Glutamatergic neuron (in vitro differentiated cells): ENCODE measurements at regions not wholly inside any gene's neighbourhood (a gene's known extent, or its start where the extent isn't known, plus 50 kb on each side); places are given as distances from the start of the nearest gene placed in this dataset.

Experiments
- DNase-seq: peaks from one replicate; pipeline ENCODE4 v3.0.0; 2022
- H3K27ac Mint-ChIP-seq: one replicate; pipeline ENCODE4 v1.8.0; 2020; ENCODE audit warnings: mild to moderate bottlenecking, mixed read lengths, inconsistent platforms; ENCODE audit not compliant: unreplicated experiment
- H3K27me3 Mint-ChIP-seq: one replicate; pipeline ENCODE4 v1.8.0; 2020; ENCODE audit warnings: mild to moderate bottlenecking, moderate library complexity, mixed read lengths, inconsistent platforms; ENCODE audit not compliant: unreplicated experiment
- H3K36me3 Mint-ChIP-seq: one replicate; pipeline ENCODE4 v1.8.0; 2020; ENCODE audit warnings: mild to moderate bottlenecking, mixed read lengths, inconsistent platforms; ENCODE audit not compliant: unreplicated experiment
- H3K4me1 Mint-ChIP-seq: one replicate; pipeline ENCODE4 v1.8.0; 2020; ENCODE audit warnings: mild to moderate bottlenecking, low read depth, mixed read lengths, inconsistent platforms; ENCODE audit not compliant: unreplicated experiment
- H3K4me3 Mint-ChIP-seq: one replicate; pipeline ENCODE4 v1.8.0; 2020; ENCODE audit warnings: mild to moderate bottlenecking, mixed read lengths, inconsistent platforms; ENCODE audit not compliant: unreplicated experiment
- H3K9me3 Mint-ChIP-seq: one replicate; pipeline ENCODE4 v1.8.0; 2020; ENCODE audit warnings: mild to moderate bottlenecking, moderate library complexity, mixed read lengths, inconsistent platforms; ENCODE audit not compliant: unreplicated experiment
- TF ChIP-seq, protein P1 (sequence below): fragments of 200-600 bp; sonication (generic); IDR thresholded peaks from one replicate; pipeline ENCODE4 v1.5.0; 2021; ENCODE audit not compliant: partially characterized antibody, unreplicated experiment

DNA sequence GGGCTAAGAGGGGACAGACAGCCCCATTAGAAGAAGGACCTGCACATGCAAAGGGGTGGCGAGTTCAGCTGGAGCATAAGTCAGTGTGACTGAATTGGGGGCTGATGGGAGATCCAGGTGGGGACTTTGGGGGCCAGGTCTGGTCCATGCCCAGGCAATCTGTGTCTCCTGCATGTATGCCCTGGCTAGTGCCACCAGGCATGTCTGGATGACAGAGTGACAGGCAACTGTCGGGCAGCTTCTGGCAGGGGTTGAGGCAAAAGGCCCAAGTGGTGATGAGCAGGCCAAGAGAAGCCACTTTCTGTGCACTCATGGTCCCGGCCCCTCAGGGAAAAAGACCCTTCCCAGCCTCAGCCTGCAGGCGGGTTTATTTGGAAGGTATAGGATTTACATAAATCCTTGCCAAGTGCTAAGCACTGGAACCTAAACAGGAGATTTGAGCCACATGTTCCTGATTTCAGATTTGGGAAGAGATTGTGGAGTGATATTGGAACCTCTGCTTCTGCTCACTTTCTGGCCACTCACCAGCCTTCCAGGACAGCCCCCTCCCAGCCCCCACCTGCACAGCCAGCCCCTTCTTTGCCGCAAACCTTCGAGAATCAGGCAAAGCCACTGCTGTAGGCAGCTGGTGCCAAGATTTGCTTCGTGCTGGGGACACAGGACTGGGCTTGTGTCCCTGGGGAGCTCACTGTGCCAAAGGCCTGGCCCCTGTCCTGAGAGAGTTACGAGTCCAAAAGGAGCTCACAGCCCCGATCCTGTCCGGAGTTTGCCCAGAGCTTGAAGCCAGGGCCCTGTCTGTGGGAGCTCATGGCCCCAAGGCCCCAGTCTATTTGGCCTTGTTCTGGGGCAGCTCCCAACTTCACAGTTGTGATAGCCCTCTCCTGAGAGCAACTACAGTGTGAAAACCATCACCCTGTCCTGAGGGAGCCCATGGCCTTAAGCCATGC lies 232.5 kb upstream of the RTL1 start:
- H3K36me3 Mint-ChIP-seq: no peaks in the 10 kb centered on the region
- no peaks in the 10 kb centered on the region for H3K4me1 Mint-ChIP-seq
- H3K27me3 Mint-ChIP-seq: no peaks in the 10 kb centered on the region
- no peak for DNase-seq
- no peak overlapping the region for H3K4me3 Mint-ChIP-seq
- peaks cover 4% of the 10 kb centered on the region for H3K9me3 Mint-ChIP-seq
- no peak overlapping the region for H3K27ac Mint-ChIP-seq
- TF ChIP-seq, protein P1, sequence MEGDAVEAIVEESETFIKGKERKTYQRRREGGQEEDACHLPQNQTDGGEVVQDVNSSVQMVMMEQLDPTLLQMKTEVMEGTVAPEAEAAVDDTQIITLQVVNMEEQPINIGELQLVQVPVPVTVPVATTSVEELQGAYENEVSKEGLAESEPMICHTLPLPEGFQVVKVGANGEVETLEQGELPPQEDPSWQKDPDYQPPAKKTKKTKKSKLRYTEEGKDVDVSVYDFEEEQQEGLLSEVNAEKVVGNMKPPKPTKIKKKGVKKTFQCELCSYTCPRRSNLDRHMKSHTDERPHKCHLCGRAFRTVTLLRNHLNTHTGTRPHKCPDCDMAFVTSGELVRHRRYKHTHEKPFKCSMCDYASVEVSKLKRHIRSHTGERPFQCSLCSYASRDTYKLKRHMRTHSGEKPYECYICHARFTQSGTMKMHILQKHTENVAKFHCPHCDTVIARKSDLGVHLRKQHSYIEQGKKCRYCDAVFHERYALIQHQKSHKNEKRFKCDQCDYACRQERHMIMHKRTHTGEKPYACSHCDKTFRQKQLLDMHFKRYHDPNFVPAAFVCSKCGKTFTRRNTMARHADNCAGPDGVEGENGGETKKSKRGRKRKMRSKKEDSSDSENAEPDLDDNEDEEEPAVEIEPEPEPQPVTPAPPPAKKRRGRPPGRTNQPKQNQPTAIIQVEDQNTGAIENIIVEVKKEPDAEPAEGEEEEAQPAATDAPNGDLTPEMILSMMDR: no peak

DNA sequence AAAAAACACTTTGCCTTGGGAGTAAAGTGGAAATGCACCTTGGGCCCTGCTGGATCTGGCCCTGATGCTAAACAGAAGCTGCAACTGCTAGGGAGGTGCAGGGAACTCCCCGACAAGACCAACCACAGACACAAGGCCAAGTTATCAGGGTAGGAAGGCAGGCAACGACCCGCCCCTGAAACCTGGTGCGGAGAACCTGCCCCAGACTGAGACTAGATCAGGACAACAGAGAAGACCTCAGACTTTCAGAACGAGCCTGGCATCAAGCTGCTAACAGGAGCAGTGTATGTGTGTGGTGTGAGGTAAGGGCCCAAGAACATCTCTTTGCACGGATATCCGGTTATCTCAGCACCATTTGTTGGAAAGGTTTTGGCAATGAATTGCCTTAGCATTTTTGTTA lies 233.7 kb upstream of the RTL1 start:
- no peak overlapping the region for H3K27ac Mint-ChIP-seq
- no peaks in the 10 kb centered on the region for H3K27me3 Mint-ChIP-seq
- H3K4me3 Mint-ChIP-seq: no peak overlapping the region
- TF ChIP-seq, protein P1: no peak
- no peaks in the 10 kb centered on the region for H3K36me3 Mint-ChIP-seq
- H3K9me3 Mint-ChIP-seq: peaks cover 4% of the 10 kb centered on the region
- no peak for DNase-seq
- H3K4me1 Mint-ChIP-seq: no peaks in the 10 kb centered on the region

DNA sequence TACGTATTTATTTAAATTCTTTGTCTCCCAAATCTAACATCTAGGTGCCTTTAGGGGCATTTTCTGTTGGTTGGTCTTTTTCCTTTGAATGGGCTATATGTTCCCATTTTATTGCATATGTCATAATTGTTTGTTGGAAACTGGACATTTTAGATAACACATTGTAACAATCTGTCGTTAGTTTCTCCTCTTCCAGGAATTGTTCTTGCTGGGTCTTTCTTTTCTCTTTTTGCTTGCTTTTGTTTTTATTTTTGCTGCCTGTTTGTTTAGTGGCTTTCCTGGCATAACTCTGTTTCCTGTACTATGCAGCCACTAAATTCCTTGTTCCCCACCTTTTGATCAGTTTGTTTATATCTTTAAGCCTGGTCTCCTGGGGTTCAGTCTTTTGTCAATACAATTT lies 244.3 kb upstream of the RTL1 start:
- peaks cover 1% of the 10 kb centered on the region for H3K27me3 Mint-ChIP-seq
- TF ChIP-seq, protein P1: no peak
- DNase-seq: no peak
- H3K36me3 Mint-ChIP-seq: peaks cover 21% of the 10 kb centered on the region
- no peaks in the 10 kb centered on the region for H3K4me1 Mint-ChIP-seq
- H3K27ac Mint-ChIP-seq: no peak overlapping the region
- no peak overlapping the region for H3K4me3 Mint-ChIP-seq
- H3K9me3 Mint-ChIP-seq: peaks cover 11% of the 10 kb centered on the region

DNA sequence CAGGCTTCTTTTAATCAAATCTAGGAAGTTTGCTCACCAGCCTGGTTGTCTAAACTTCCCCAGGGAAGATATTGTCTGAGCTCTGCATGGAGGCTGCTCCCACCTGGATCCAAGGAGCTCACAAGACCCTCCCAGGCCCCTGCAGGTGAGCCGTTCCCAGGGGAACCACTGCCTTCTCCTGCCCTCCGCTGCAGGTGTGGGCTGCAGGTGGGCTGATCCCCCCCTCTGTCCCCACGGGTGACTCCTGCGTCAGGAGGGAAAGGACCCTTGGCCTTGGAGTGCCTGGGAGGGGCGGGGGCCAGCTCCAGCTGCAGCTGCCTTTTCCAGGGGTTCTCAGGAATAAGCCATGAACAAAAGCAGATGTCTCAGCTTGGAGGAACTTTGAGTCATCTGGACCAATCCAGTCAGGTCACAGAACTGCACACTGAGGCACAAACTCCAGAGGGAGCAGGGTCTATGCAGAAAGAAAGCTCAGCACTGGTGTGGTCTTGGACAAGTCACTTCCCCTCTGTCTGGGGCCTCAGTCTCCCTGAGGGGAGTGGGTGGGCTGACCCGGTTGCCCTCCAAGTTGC lies 246.6 kb upstream of the RTL1 start:
- Mint-ChIP-seq H3K27me3 (peaks cover 1% of the 10 kb centered on the region), H3K4me3 (no peak overlapping the region), H3K4me1 (no peaks in the 10 kb centered on the region), H3K9me3 (peaks cover 11% of the 10 kb centered on the region), H3K36me3 (peaks cover 13% of the 10 kb centered on the region), H3K27ac (no peak overlapping the region)
- TF ChIP-seq, protein P1: no peak
- DNase-seq: no peak
